ENCODE measurements at regions not wholly inside any gene's neighbourhood (a gene's known extent, or its start where the extent isn't known, plus 50 kb on each side); places are given as distances from the start of the nearest gene placed in this dataset.
A peak's percentile ranks its signal among the peaks of the same experiment; 100 is the strongest.

GRCh38 chr5:171629221-171629620, 156.4 kb upstream of the SMIM23 start:
- no peak for DNase-seq (ENCODE audit: low read depth)

- peak; percentile 82 for DNase-seq (ENCODE audit: low read depth)
These were observed 155.8 kb upstream of the SMIM23 start for GRCh38 chr5:171629628-171630349.

- no peak for DNase-seq (ENCODE audit: low read depth)
These were observed 155.1 kb upstream of the SMIM23 start for GRCh38 chr5:171630350-171631065.

GRCh38 chr5:171632616-171633015, 153.0 kb upstream of the SMIM23 start:
- DNase-seq (ENCODE audit: low read depth), result no peak

GRCh38 chr5:171633776-171634470, 151.7 kb upstream of the SMIM23 start:
- DNase-seq (ENCODE audit: low read depth), result no peak

- DNase-seq (ENCODE audit: low read depth), result no peak
These were observed 151.1 kb upstream of the SMIM23 start for GRCh38 chr5:171634511-171634910.

GRCh38 chr5:171635028-171635427, 150.6 kb upstream of the SMIM23 start:
- DNase-seq (ENCODE audit: low read depth), result no peak

- no peak for DNase-seq (ENCODE audit: low read depth)
These were observed 149.9 kb upstream of the SMIM23 start for GRCh38 chr5:171635561-171636245.

- no peak for DNase-seq (ENCODE audit: low read depth)
These were observed 147.8 kb upstream of the SMIM23 start for GRCh38 chr5:171637811-171638210.

GRCh38 chr5:171639205-171639621, 146.4 kb upstream of the SMIM23 start:
- no peak for DNase-seq (ENCODE audit: low read depth)

- DNase-seq (ENCODE audit: low read depth), result peak; percentile 46
These were observed 145.7 kb upstream of the SMIM23 start for GRCh38 chr5:171639966-171640365.

- no peak for DNase-seq (ENCODE audit: low read depth)
These were observed 145.1 kb upstream of the SMIM23 start for GRCh38 chr5:171640480-171640879.

- DNase-seq (ENCODE audit: low read depth), result no peak
These were observed 143.7 kb upstream of the SMIM23 start for GRCh38 chr5:171641891-171642290.

GRCh38 chr5:171642894-171643293, 142.7 kb upstream of the SMIM23 start:
- DNase-seq (ENCODE audit: low read depth), result no peak

GRCh38 chr5:171644536-171644935, 141.1 kb upstream of the SMIM23 start:
- no peak for DNase-seq (ENCODE audit: low read depth)

GRCh38 chr5:171646102-171647042, 139.2 kb upstream of the SMIM23 start:
- no peak for DNase-seq (ENCODE audit: low read depth)

- peak; percentile 86 for DNase-seq (ENCODE audit: low read depth)
These were observed 138.3 kb upstream of the SMIM23 start for GRCh38 chr5:171647043-171647903.

- DNase-seq (ENCODE audit: low read depth), result no peak
These were observed 137.7 kb upstream of the SMIM23 start for GRCh38 chr5:171647904-171648260.

- no peak for DNase-seq (ENCODE audit: low read depth)
These were observed 137.1 kb upstream of the SMIM23 start for GRCh38 chr5:171648279-171649074.

GRCh38 chr5:171649075-171649401, 136.6 kb upstream of the SMIM23 start:
- DNase-seq (ENCODE audit: low read depth), result no peak

All from ELR (cell line).